ENCODE measurements at regions not wholly inside any gene's neighbourhood (a gene's known extent, or its start where the extent isn't known, plus 50 kb on each side); places are given as distances from the start of the nearest gene placed in this dataset.

- Histone ChIP-seq H3K36me3 (no peaks in the 10 kb centered on the region), H3K27me3 (no peaks in the 10 kb centered on the region), H3K27ac (no peak overlapping the region), H3K9me3 (peaks cover 0 to 21% (median 9%) of the 10 kb centered on the region in 4 donors), H3K4me1 (no peaks in the 10 kb centered on the region), H3K4me3 (no peak overlapping the region)
- WGBS, 5 donors, result 81 to 91% (median 84%) methylated on average over 2 to 5 of the region's 5 CpGs
- no peak for TF ChIP-seq CTCF (IDR thresholded peaks at IDR 0.05)
- TF ChIP-seq POLR2A (IDR thresholded peaks at IDR 0.05), result no peak
- TF ChIP-seq POLR2AphosphoS5 (IDR thresholded peaks at IDR 0.05), result no peak
- TF ChIP-seq EP300 (IDR thresholded peaks at IDR 0.05), result no peak
- intact Hi-C loops (cut with DNase I; ENCODE audit: low total_unique reads), result no loop called here
- DNase-seq, result no peak
Measured at GRCh38 chr6:102582569-102582968, 1189.1 kb downstream of the GRIK2 start.

- no peak overlapping the region for H3K4me3 ChIP-seq
- H3K27me3 ChIP-seq, result no peaks in the 10 kb centered on the region
- WGBS, 5 donors, result 86 to 90% (median 88%) methylated on average over 11 of the region's 11 CpGs
- H3K36me3 ChIP-seq, result no peaks in the 10 kb centered on the region
- no peak overlapping the region for H3K27ac ChIP-seq
- H3K9me3 ChIP-seq, result peaks cover 0 to 21% (median 9%) of the 10 kb centered on the region in 4 donors
- no peak for DNase-seq
- intact Hi-C loops (cut with DNase I; ENCODE audit: low total_unique reads), result no loop called here
- TF ChIP-seq POLR2AphosphoS5 (IDR thresholded peaks at IDR 0.05) (no peak), EP300 (IDR thresholded peaks at IDR 0.05) (no peak), CTCF (IDR thresholded peaks at IDR 0.05) (no peak), POLR2A (IDR thresholded peaks at IDR 0.05) (no peak)
- H3K4me1 ChIP-seq, result no peaks in the 10 kb centered on the region
Measured at GRCh38 chr6:102581378-102582124, 1188.0 kb downstream of the GRIK2 start.

- H3K27ac ChIP-seq, result no peak overlapping the region
- intact Hi-C loops (cut with DNase I; ENCODE audit: low total_unique reads), result no loop called here
- no peak for DNase-seq
- H3K9me3 ChIP-seq, result no peaks in the 10 kb centered on the region
- TF ChIP-seq CTCF (IDR thresholded peaks at IDR 0.05) (no peak), POLR2AphosphoS5 (IDR thresholded peaks at IDR 0.05) (no peak), EP300 (IDR thresholded peaks at IDR 0.05) (no peak), POLR2A (IDR thresholded peaks at IDR 0.05) (no peak)
- no peak overlapping the region for H3K4me3 ChIP-seq
- no peaks in the 10 kb centered on the region for H3K27me3 ChIP-seq
- H3K36me3 ChIP-seq, result no peaks in the 10 kb centered on the region
- no peaks in the 10 kb centered on the region for H3K4me1 ChIP-seq
- WGBS, 5 donors, result 47 to 62% (median 50%) methylated on average over 2 of the region's 2 CpGs
Measured at GRCh38 chr6:102571236-102571908, 1177.9 kb downstream of the GRIK2 start.

- Histone ChIP-seq H3K4me3 (no peak overlapping the region), H3K9me3 (no peaks in the 10 kb centered on the region), H3K36me3 (no peaks in the 10 kb centered on the region), H3K27ac (no peak overlapping the region), H3K27me3 (no peaks in the 10 kb centered on the region), H3K4me1 (no peaks in the 10 kb centered on the region)
- 42 to 64% (median 55%) methylated on average over 1 of the region's 1 CpG for WGBS, 5 donors
- no peak for DNase-seq
- intact Hi-C loops (cut with DNase I; ENCODE audit: low total_unique reads), result no loop called here
- TF ChIP-seq POLR2AphosphoS5 (IDR thresholded peaks at IDR 0.05) (no peak), CTCF (IDR thresholded peaks at IDR 0.05) (no peak)
Measured at GRCh38 chr6:102562713-102563112, 1169.2 kb downstream of the GRIK2 start.
